GM19395 (cell line): ENCODE measurements at regions not wholly inside any gene's neighbourhood (a gene's known extent, or its start where the extent isn't known, plus 50 kb on each side); places are given as distances from the start of the nearest gene placed in this dataset.

Experiments used
- ATAC-seq: cut with Tn5 transposase; IDR thresholded peaks from one replicate; pipeline ENCODE4 v1.9.1; 2021; ENCODE audit warnings: mild to moderate bottlenecking, moderate library complexity; ENCODE audit not compliant: unreplicated experiment

DNA sequence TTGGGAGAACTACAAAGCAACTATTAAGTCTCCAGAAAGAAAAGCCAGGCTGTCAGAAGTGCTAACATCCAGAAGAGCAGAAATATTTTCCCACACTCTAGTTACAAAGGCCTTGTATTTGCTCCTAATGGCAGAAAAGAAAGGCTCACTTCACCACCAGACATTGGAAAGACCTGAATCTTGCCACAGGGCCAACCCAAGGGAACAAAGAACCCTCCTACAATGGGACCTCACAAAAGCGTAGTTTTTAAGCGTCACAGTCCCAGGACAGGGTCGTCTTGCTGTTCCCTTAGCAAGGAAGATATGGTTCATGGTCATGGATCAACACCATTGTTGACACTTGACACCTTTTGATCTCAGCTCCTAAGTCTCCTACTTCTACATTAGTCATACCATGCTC is 119.1 kb downstream of the RPS29 start:
- ATAC-seq: no peak

DNA sequence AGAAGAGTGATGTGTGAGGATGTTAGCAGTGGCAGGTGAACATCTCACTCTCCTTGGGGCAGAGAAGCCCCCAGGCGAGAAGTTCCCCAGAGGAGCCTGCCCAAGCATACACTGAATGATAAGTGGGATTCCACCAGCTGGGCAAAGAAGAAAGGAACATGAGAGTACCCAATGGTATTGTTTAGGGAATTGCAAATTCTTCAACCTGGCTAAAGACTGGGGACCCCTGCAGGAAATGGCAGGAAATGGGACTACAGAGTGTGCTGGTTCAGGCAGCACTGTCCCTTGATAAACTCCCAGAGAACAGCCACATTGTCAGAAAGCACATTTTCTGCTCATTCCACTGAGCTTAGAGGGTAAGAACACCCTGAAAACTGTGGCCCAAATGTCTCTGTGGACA is 121.3 kb downstream of the RPS29 start:
- ATAC-seq: no peak

DNA sequence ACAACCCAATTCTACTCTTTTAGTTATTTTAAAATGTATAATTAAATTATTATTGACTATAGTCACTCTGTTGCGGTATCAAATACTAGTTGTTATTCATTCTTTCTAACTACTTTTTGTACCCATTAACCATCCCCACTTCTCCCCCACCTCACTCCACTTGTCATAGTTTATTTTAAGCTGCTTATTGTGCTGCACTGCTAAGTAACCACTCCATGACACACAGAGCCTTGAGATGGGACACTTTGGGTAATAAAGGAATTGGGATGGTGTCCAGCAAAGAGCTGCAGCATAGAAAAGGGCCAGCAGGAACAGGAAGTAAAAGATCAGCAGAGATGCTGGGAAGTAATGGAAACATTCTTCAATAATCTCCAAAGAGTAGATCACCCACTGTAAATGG is 123.0 kb downstream of the RPS29 start:
- no peak for ATAC-seq

DNA sequence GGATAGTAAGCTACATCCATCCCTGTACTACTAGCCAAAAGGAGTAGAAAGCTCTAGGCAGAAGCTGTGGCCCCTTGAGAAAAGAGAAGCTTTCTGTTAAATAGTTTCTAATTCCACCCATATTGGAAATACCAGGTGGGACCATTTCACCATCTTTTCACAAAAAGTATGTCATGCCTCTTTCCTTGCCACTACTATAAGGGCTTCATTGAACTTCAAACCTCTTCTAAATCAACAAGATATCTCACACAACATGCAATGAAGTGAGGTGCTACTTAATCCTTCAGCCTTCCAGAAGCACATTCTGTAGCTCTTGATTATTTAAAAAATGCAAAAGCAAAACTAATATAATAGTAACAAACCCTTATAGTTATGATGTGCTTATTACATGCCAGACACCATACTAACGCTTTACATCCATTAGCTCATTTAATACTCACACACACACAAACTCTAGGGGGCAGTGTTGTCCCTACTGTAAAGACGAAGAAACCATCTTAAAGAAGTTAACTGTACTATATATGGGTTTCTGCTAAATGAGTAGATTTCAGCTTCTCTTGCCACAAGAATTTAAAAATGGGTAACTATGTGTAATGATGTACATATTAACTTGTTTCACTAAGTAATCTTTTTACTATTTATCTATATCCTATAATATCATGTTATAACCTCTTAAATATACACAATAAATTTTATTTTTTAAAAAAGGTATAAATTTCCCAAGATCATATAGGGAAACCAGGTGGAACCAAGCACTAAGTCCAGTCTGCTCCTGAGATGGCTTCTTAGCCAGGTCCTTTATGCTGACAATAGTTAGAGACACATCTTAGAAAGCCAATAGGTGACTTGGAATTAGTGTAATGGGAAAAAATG is 124.4 kb downstream of the RPS29 start:
- ATAC-seq: peak; percentile 97

DNA sequence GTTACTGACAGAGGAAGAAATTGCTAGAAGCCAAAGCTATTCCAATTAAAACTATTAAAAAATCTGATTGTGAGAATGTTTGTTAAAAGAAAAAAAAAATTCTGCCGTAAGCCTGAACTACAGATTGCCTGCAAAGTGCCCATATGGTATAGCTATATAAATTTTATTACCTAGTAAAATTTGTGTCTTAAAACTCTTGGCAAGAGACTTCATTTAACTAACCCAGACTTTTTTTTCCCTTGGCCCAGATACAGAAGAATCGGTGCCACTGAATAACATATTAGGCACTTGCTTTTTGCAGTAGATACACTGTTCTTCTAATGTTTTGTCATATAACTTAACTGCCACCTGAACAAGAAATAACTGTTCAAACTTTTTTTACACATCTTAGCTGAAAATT is 125.5 kb downstream of the RPS29 start:
- no peak for ATAC-seq

DNA sequence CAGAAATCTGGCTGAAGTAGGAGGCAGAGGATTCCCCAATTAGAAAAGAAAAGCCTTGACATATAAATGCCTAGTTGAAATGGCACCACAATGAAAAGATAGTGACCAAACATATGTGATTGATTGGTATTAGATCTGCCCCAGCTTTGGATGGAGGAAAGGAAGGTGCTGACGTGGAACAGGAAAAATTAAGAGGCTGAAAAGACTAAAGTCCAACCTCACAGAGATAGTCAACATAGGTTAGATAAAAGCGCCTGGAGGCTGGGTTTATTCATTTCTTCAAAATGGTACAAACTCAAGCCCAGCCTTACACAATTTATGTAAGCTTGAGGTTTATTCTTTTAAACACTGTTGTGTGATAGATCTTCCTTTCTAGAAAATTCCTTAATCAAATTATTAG is 129.6 kb downstream of the RPS29 start:
- ATAC-seq: no peak

DNA sequence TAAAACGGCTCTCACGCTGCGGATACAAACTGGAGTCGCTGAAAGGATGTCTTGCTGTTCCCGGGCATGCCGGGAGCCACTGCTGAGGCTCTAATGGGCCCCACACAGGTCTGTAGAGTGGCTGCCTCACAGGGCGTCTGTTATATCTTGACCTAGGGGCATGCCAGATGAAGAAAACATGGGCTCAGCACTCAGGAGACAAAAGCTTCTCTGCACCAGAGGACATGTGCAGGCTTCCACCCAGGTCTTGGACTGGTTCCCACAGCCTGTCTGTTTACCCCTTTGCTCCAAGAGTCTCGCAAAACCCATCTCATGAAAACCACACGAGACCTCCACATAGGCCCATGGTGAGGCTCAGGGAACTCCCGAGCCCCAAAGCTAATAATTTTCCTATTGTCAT is 134.2 kb downstream of the RPS29 start:
- no peak for ATAC-seq

DNA sequence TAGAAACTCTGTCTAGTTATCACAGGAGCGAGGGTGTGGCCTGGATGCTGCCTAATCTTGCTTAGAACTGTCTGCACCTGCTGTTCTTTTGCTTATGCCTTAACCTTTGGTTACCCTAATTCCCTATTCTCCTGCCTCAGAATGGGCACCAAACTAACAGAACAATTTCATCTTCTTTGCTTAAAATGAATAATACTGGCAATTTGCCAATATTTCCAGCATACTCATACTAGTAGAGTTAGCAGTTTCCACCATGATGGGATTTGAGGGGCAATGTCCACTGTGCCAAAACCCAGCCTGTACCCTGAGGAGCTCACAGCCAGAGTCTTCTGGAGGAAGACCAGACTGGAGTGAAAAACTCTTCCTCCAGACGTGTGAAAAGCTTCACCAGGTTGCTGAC is 136.4 kb downstream of the RPS29 start:
- ATAC-seq: no peak

DNA sequence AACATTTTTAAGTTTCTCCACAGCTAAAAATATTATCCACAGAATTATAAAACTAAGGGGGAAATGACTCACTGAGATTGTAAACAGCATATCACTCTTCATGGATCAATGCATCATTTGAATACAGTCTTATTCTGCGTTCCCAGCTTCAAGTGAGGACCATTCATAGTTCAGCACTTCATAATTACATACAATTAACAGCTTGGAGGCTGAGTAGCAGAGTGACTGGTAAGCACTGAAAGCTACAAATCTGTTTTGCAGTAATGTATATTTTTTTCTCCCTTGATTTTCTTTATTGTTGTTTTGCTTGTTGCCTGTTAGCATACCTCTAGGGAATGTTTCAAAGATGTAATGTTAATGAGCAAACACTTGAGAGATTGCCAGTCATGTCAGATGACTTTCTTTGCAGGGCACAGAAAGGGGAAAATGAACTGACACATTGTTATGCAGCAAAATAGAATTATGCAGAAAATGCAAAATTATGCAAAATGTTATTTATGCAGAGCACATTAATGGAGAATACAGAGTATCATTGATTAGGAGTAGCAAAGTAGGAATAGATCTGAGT is 138.6 kb downstream of the RPS29 start:
- no peak for ATAC-seq

DNA sequence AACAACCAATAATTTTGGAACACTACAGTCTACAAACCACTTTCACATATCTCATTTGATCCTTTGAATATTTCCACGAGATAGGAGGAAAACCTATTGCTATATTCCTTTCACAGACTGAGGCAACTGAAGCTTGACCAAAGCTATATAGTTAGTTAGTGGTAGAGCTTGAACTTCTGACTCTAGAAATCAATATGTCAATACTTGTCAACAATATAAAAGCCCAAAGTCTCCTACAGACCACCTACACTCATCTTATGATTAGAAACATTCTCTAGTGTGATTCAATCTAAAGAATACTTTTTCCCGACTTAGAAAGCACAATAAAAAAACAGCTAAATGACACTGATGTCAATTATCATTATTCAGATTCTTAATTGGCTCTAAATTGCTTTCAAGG is 139.4 kb downstream of the RPS29 start:
- ATAC-seq: no peak

DNA sequence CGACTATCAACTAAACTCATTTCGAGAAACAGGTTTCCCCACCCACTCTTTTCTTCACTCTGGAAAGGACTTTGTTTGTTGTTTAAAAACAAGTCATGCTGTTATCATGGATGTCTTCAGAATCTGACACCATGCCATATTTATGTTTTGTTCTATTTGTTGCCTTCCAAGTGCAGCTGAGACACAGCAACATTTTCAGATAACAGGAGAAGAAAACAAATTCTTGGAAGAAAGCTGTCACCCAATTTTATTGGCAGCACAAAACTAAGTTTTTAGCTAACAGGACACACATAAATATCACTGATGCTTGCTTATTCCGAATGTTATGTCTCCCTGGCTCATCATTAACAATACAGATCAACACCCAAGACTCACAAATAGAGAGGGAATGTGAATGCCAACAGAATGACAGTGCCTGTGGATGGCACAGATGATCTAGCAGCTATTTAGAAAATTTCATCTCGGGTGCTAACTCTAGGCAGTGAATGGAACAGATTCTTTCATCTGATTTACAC is 147.9 kb downstream of the RPS29 start:
- no peak for ATAC-seq

DNA sequence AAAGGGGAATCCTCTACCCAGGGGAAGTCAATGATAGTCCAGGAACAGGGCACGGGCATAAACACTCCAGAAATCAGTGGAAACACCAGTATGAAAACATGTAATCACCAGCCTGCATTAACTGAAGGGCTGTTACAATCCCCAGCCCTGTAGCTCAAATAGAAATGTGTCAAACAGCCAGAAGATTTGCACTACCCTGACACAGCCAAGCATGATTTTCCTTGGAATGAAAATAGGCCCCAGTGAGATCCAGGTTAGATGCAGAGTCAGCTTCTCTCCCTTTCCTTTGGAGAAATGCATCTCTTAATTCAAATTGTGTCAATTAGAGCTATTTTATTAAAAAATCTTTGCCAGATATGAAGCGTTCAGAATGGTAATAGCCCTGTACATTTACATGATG is 158.1 kb downstream of the RPS29 start:
- ATAC-seq: no peak

DNA sequence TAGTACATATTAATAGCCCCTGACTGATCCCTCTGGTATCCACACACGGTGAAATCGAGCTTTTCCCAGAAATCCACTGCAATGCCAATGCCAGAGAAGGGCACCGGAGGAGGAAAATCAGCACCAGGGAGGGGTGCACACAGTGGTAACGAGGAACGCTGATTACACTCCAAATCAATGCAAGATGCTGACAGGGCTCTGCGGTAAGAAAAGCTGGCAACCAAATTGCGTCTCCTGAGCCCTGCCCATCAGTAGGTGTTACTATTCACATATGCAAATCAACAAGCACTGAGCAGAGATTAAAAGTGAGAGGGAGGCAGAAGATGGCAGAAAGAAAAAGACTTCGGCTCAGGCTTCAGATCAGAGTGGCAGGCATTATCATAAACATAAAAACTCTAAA is 159.1 kb downstream of the RPS29 start:
- no peak for ATAC-seq

DNA sequence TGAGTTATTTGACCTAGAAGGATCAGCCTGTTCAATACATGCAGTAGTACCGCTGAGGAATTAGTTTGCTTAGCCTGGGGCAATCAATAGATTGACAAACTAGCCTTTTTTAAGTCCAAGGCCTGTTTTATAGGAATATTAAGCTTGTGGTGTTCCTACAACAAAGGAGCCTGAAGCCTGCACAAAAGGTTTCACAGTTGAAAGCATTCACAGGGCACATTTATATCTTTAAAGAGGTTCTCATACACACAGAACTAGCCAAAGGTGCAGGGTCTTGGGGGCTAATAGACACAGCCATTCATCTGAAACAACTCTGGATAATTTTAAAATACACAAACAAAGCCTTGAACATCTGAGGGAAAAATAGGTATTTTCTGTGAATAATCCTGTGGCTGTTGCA is 160.3 kb downstream of the RPS29 start:
- ATAC-seq: no peak

DNA sequence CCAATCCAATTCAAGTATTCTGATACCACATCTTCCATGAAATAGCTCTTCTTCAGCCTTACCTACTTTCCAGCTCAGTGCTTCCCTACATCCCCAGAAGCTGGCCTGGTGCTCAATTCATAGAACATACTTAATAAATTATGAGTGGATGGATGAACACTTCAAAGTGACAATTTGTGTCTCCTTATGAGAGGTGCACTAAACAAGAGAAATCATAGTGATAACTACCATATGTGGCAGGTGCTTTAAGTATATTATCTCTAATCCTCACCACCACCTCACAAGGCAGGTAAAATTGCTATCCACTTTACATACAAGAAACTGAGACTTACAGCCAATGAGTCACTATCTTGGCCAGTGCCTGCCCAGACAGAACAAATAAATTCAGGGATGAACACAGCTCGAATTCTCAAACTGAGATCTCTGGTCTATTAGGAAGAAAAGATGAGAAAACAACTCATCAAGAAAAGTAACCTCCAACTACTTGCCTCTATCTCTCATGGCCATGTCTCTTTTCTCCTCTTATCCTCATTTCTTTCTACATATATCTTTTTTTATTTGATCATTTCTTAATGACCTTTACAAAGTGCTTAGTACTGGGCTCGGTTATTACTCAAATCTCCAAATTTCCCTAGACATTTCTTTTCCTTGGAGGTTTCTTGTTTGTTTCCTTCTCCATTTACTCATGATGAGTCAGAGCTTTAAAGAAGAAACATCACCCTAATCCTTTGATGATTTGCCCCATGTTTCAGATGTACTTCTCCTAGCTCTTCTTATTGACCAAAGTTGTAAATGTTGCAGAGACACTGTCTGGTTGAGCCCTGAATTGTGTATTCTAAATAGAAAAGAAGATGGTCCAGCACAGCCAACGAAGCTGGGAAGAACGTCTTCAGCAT is 161.5 kb downstream of the RPS29 start:
- ATAC-seq: no peak

DNA sequence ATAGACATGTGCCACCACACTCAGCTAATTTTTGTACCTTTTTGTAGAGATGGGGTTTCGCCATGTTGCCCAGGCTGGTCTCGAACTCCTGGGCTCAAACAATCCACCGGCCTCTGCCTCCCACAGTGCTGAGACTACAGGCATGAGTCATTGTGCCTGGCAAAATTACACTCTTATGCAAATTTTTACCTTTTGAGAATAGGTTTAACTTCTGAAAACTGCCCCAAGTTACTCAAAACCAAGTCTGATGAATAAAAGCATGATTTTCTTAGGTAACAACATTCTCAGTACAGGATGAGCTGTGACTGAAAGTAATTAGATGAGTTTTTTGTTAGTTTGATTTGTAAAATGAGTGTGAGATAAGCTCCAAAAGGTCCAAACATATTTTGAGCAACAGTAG is 166.0 kb downstream of the RPS29 start:
- ATAC-seq: peak; percentile 78

DNA sequence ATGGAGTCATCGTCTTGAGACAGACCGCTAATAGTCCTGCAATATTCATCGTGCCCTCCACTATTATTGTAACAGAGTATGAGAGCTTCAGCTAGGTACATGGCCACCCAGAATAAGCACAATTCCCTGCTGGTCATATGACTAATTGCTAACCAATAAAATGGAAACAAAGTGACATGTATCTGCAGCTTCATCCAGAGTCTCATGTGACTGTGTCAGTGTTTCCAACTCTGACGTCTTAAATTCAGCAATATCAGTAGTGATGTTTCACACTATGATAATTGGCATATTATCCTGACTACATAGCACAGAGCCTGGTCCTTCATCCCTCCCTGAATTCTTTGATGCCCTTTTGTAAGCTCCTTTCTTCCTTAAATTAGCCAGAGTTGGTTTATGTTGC is 167.4 kb downstream of the RPS29 start:
- ATAC-seq: no peak

DNA sequence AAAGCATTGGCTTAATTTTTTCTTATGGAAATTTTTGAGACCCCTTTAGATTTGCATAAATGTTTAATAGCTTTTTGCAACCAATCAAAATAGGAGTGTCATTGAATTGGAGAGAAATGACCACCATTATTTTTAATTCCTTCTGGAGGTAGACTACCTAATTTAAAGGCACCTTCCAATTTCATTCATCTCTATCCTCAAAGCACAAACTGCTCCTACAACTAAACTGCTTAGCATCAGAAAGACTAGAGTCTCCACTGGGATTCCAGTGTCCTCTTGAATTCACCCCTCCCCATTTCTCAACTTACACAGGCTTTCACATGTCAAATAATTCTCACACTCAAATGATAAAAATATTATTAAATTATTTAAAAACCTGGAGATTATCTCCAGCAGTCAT is 168.4 kb downstream of the RPS29 start:
- no peak for ATAC-seq

DNA sequence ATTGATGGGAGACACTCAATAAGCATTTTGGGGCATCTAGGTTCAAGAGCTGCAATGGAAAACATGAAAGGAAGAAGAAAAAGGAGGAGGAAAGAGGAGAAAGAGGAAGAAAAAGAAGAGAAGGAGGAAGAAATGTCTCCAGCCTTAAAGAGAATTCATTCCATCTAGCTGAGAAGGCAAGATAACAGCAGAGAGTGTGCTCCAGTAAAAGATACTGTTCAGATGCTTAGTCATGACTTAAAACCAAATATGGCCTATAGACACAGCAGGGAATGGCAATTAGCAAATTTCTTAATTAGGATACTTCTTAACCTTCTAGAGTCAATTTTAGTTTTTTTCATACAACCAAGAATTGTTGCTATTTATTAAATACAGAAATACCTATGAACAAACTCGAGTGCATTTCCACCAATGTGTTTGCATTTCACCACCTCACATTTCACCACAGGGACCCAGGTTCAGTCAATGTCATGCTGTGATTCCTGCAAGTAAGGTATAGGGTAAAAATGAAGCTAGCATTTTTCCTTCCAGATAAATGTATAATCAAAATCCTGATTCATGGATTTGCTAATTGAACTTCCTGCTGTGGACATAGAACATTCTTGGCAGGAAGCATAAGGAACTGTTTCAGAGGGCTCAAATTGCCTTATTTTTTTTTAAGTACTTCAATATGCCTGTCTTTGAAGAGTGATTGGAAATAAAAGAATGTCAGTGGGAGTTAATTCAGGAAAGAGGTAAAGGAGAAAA is 177.8 kb downstream of the RPS29 start:
- no peak for ATAC-seq

DNA sequence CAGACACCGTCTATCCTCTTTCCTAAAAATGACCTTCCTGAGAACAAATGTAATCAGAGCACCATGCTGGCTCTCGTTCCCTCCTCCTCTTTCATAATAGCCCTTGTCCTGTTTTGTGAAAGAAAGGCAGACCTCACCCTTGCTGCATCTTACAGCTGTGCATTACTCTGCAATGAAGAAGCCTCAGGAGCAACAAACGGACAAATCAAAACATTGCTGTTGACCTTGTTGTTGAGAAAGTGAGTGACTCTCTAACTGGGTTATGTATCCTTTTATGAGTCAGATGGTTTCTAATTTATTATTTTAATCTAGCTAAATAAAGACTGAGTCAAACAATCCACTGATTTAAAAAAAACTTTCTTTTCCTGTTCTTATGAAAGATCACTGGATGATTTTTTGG is 180.9 kb downstream of the RPS29 start:
- ATAC-seq: no peak

DNA sequence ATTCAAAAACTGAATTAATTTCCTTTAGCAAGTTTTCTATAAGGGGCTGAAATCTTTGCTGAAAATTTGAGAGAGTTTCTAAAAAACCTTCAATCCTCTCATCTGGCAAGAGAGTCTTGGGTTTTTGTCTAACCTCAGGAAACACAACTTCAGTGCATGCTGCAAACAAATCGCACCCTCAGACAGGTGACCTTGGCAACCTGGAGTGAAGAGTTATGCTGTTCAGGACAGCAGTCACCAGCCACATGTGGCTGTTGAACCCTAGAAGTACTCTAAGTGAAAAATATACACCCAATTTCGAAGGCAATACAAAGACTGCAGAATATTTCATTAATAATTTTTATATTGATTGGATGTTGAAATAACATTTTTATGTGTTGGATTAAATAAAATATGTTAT is 184.8 kb downstream of the RPS29 start:
- ATAC-seq: no peak
